Left hindlimb (tissue), 1 donor: ENCODE measurements at regions not wholly inside any gene's neighbourhood (a gene's known extent, or its start where the extent isn't known, plus 50 kb on each side); places are given as distances from the start of the nearest gene placed in this dataset.
"Not testable (repeated sequence)": the region's sequence is repeated elsewhere in the genome, so short reads cannot be mapped to it uniquely, and the experiment has no call there.

Source experiments
- DNase-seq: peaks from one replicate; pipeline ENCODE4 v3.0.0-alpha.2; 2018

GRCh38 chr7:156590212-156590611 lies 50.4 kb upstream of the RNF32 start:
- no peak for DNase-seq

- no peak for DNase-seq
These were observed 50.8 kb upstream of the RNF32 start for GRCh38 chr7:156589808-156590207.

DNA sequence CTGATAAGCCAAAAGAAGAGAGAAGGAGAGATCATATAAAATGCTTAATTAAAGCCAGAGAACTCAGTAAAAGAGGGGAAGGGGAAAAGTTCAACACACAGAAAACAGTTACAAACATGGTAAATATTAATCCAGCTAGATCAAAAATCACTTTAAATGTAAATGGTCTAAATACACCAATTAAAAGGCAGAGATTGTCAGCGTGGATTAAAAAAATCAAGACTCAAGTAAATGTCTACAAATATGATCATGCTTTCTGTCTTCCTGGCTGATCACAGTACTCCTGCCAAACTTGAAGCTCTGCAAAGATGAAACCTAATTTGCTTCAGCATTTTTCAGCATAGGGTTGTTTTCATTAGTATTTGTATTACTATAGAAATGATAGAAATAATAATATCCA lies 54.6 kb upstream of the RNF32 start:
- DNase-seq: no peak

- DNase-seq: no peak
These were observed 55.4 kb upstream of the RNF32 start for GRCh38 chr7:156585025-156585648.

- no peak for DNase-seq
These were observed 57.9 kb upstream of the RNF32 start for GRCh38 chr7:156582591-156583123.

DNA sequence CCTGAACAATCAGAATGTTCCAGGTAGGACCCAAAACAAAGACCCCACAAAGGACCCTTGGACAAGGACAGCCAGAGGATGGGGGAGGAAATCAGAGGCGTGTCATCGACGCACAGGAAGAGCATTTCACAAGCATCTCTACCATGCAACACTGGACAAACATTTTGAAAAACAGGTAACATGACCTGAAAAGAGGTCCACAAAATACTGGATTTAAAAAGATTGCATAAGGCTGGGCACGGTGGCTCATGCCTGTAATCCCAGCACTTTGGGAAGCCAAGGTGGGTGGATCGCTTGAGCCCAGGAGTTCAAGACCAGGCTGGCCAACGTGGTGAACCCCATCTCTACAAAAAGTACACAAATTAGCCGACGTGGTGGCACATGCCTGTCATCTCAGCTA lies 60.5 kb upstream of the RNF32 start:
- DNase-seq: no peak

DNA sequence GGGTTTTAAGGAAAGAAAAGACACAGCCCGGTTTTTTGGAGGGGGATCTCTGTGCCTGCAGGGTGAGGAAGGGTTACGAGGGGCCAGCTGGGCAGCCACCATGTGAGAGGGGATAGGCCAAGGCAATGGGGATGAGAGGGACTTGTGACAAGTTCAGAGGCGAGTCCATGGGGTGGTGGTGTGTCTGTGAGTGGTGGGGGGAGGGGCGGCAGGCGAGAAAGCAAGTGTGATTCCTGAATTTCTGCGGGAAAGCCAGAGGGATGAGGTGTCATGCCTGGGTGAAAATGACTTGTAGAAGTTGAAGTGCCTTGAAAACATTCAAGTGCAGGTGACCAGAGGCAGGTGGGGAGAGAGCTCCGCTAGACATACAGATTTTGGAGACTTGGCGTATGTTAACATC lies 61.0 kb upstream of the RNF32 start:
- no peak for DNase-seq

DNA sequence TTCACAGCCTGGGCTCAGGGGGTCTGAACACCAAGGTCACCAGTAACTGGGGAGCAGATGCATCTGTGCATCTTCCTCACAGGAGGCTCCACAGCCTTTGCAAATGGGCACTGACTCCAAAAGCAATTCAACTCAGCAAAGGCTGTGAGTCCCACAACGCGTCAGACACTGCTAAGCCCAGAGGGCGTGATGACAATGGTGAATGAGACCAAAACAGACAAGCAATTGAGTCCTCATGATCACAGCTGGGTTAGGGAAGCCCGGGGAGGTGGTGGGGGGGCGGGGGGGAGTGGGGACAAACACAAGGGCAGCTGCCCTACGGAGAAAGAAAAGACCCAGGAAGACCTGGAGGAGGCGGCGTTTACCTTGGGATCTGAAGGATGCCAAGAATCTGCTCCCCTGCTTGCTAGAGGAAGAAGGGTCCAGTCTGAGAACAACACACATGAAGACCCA lies 61.6 kb upstream of the RNF32 start:
- DNase-seq: no peak

- no peak for DNase-seq
These were observed 62.0 kb upstream of the RNF32 start for GRCh38 chr7:156578578-156578940.

- DNase-seq: no peak
These were observed 62.7 kb upstream of the RNF32 start for GRCh38 chr7:156577645-156578577.

DNA sequence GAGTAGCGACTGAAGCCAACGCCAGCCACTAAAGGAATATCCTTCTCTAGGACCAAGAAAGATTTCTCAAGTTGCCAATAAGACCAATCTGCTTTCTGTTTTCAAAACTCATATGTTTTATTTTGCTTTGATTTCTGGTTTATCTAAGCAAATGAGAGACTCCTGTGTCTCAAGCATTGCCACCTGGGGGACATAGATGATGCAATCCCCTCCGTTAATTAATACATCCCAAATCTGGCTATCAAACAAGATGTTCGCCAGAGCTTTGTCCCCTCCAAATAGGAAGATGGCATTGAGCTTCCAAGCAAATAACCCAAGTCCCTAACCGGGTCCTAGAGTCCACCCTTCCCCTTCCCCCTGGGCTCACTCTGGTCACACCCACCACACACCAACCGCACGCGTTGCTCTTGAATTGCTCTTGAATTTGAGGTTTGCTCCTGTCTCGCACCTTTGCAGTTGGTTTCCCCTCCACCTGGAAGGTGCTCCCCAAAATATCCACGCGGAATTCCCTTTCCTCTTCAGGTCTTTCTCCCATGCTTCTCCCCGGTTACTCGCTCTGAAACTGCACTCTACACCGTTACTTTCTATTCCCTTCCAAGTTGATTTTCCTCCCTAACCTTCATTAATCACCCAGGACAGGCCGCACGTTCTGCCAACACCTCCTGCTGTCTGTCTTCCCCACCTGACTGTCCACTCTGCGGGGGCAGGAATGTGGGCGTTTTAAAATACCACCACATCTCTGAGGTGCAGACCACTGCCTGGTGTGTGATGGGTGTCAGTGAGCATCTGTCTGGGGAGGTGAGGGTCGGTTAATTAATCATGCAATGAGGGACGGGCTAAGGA lies 64.1 kb upstream of the RNF32 start:
- DNase-seq: no peak

DNA sequence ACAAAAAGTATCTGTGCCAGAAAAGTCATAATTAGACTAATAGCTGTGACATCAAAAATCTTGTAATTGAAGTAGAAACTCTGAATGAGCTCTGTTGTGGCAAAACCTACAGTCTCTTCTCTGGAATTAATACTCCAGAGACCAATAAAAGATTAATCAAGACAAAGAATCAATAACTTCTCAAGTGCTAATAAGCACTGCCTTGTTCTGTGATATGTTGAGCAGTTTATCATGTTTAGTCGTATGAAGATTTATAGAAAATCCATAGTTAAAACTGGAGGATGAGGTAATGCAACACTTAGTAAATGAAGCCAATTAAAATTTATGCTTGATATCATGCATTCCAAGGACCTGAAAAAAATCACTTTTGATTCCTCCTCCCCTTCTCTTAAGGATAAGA lies 72.3 kb upstream of the RNF32 start:
- DNase-seq: no peak

GRCh38 chr7:156566812-156567549 lies 73.6 kb upstream of the RNF32 start:
- DNase-seq: no peak

- DNase-seq: not testable (repeated sequence)
These were observed 75.6 kb upstream of the RNF32 start for GRCh38 chr7:156565002-156565401.

DNA sequence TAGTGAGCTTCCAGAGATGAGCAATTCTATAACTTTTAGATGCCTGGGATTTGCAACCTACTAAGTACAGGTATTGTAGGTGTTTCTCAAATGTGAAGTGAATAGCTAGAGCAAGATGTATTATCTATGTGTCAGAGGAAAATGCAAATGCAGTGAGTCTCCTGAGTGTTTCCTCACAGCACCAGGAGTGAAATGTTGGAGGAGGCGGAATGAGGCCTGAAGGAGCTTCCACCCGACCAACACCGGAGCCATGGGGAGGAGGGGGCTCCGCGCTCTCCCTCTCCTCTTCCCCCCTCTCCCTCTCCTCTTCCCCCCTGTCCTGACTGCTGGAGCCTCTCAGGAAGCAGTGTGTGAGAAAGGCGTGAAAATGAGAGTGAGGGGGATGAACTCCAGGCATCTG lies 79.9 kb upstream of the RNF32 start:
- no peak for DNase-seq

GRCh38 chr7:156560075-156560474 lies 80.5 kb upstream of the RNF32 start:
- DNase-seq: no peak

DNA sequence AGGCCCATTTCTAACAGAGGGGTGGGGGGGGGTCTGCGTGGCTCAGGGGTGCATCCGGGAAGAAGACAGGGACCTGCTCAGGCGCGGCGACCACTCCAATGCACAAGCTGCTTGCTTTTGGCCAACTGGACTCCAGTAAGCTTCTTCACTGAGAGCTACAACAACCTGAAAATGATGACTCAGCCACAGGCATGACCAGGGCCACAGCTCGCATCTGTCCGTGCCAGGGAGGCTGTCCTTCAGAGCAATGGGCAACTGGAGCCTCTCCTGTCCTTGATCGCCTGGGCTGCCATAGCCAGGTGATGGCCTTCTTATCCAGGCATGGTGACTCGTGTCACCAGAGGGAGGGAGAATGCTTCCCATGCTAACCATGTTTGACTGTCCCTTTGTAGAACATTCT lies 81.6 kb upstream of the RNF32 start:
- no peak for DNase-seq

- DNase-seq: no peak
These were observed 82.4 kb upstream of the RNF32 start for GRCh38 chr7:156558198-156558597.

DNA sequence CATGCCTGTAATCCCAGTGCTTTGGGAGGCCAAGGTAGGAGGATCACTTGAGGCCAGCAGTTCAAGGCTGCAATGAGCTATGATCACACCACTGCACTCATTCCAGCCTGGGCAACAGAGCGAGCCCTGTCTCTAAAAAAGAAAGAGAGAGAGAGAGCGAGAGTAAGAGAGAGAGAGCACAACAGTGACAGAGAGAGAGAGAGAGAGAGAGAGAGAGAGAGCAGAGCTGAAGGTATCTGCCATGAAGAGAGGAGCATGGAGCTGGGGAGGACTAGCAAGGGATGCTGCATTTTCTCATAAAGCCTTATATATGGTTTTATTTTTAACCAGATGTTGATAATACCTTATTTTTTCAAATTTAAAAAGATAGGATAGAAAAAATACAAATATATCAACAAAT lies 84.5 kb upstream of the RNF32 start:
- no peak for DNase-seq

- DNase-seq: no peak
These were observed 86.1 kb upstream of the RNF32 start for GRCh38 chr7:156554488-156554887.

- no peak for DNase-seq
These were observed 90.9 kb upstream of the RNF32 start for GRCh38 chr7:156549636-156550035.

DNA sequence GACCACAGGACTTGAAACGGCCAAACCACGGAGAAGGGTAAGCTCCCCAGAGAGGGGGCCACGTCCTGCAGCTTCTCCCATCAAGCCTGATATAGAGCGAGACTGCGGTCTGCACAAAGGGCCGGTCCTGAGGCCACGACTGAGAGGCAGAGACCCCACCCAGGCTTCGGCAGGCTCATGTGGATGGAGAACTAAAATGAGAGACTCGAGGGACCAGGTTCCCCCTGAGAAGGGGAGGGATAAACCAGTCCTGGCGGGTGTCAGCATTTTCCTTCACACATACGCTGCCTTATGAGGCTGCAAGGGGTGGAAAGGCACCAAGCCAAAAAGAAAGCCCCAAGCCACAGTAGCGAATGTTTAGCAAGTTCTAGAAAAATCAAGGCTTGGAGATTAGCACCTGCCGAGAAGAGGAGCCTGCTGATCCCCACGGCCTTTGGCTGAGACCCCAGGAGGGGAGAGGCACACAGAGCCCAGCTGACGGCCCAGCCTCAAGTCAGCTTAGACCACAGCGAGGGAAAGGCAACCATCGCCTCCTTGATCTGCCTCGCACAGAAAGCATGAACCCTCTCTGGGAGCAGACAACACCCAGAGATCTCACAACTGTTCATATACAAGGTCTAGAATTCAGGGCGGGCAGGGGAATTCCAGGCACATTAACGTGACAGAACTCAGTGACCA lies 92.6 kb upstream of the RNF32 start:
- DNase-seq: no peak
